Esophagus squamous epithelium (tissue), 4 donors: ENCODE measurements at regions not wholly inside any gene's neighbourhood (a gene's known extent, or its start where the extent isn't known, plus 50 kb on each side); places are given as distances from the start of the nearest gene placed in this dataset.

Source experiments
- CTCF ChIP-seq, 6 experiments: fragments of 450-650 bp in 4 of 6; fragments of 200-600 bp in 2 of 6; sonication (generic) in 2 of 6; IDR thresholded peaks; one replicate each; pipeline ENCODE4 v1.5.1; 2016 to 2019; ENCODE audit warnings: antibody characterized with exemption in 6 of 6, mild to moderate bottlenecking in 4 of 6, moderate library complexity in 4 of 6
- POLR2A ChIP-seq, 4 donors: fragments of 450-650 bp; IDR thresholded peaks; one replicate each; pipeline ENCODE4 v1.6.1; 2017; ENCODE audit warnings: antibody characterized with exemption in 4 of 4, mild to moderate bottlenecking in 4 of 4, moderate library complexity in 3 of 4

- no peak for TF ChIP-seq CTCF (IDR thresholded peaks at IDR 0.05)
- TF ChIP-seq POLR2A (IDR thresholded peaks at IDR 0.05): no peak
These were observed 1755.3 kb upstream of the SPRY2 start for GRCh38 chr13:82096256-82096655.
